Right forelimb (tissue), 1 donor: ENCODE measurements at regions not wholly inside any gene's neighbourhood (a gene's known extent, or its start where the extent isn't known, plus 50 kb on each side); places are given as distances from the start of the nearest gene placed in this dataset.

ENCODE experiments used
- DNase-seq: peaks from one replicate; pipeline ENCODE4 v3.0.0-alpha.2; 2018

- DNase-seq, result no peak
Measured at GRCh38 chr3:34687671-34688070, 889.2 kb downstream of the PDCD6IP start.

- DNase-seq, result no peak
Measured at GRCh38 chr3:34696831-34697230, 898.4 kb downstream of the PDCD6IP start.

GRCh38 chr3:34703053-34703452 is 904.6 kb downstream of the PDCD6IP start:
- DNase-seq, result no peak

GRCh38 chr3:34724916-34725499 is 914.3 kb upstream of the ARPP21 start:
- no peak for DNase-seq

- DNase-seq, result no peak
Measured at GRCh38 chr3:34725774-34726173, 913.6 kb upstream of the ARPP21 start.

- DNase-seq, result no peak
Measured at GRCh38 chr3:34727700-34728099, 911.6 kb upstream of the ARPP21 start.

GRCh38 chr3:34742151-34742550 is 897.2 kb upstream of the ARPP21 start:
- DNase-seq, result no peak

GRCh38 chr3:34758630-34759261 is 880.6 kb upstream of the ARPP21 start:
- DNase-seq, result no peak

- no peak for DNase-seq
Measured at GRCh38 chr3:34777386-34777785, 861.9 kb upstream of the ARPP21 start.

GRCh38 chr3:34779092-34779491 is 860.2 kb upstream of the ARPP21 start:
- no peak for DNase-seq

- no peak for DNase-seq
Measured at GRCh38 chr3:34780294-34780693, 859.0 kb upstream of the ARPP21 start.

GRCh38 chr3:34780973-34781372 is 858.4 kb upstream of the ARPP21 start:
- no peak for DNase-seq

- no peak for DNase-seq
Measured at GRCh38 chr3:34782871-34783270, 856.5 kb upstream of the ARPP21 start.

GRCh38 chr3:34783876-34784275 is 855.4 kb upstream of the ARPP21 start:
- no peak for DNase-seq

- no peak for DNase-seq
Measured at GRCh38 chr3:34793057-34793456, 846.3 kb upstream of the ARPP21 start.

GRCh38 chr3:34807611-34808010 is 831.7 kb upstream of the ARPP21 start:
- DNase-seq, result no peak

GRCh38 chr3:34808287-34808686 is 831.0 kb upstream of the ARPP21 start:
- DNase-seq, result no peak

GRCh38 chr3:34828847-34829246 is 810.5 kb upstream of the ARPP21 start:
- no peak for DNase-seq

- no peak for DNase-seq
Measured at GRCh38 chr3:34832865-34833508, 806.3 kb upstream of the ARPP21 start.

- DNase-seq, result no peak
Measured at GRCh38 chr3:34837848-34838741, 801.2 kb upstream of the ARPP21 start.

- no peak for DNase-seq
Measured at GRCh38 chr3:34842706-34843480, 796.4 kb upstream of the ARPP21 start.

- no peak for DNase-seq
Measured at GRCh38 chr3:34844323-34844620, 795.1 kb upstream of the ARPP21 start.

GRCh38 chr3:34851137-34851536 is 788.2 kb upstream of the ARPP21 start:
- no peak for DNase-seq
